GM18861 (cell line): ENCODE measurements at regions not wholly inside any gene's neighbourhood (a gene's known extent, or its start where the extent isn't known, plus 50 kb on each side); places are given as distances from the start of the nearest gene placed in this dataset.
A peak's percentile ranks its signal among the peaks of the same experiment; 100 is the strongest.

Experiments used
- ATAC-seq: cut with Tn5 transposase; IDR thresholded peaks from one replicate; pipeline ENCODE4 v1.9.1; 2021; ENCODE audit not compliant: unreplicated experiment

- ATAC-seq = no peak
Observed at GRCh38 chr3:9301091-9301490, 51.6 kb upstream of the SRGAP3 start.

- ATAC-seq = no peak
Observed at GRCh38 chr3:9301798-9302197, 52.4 kb upstream of the SRGAP3 start.

GRCh38 chr3:9302425-9303181 is 53.2 kb upstream of the SRGAP3 start:
- peak; percentile 67 for ATAC-seq

- no peak for ATAC-seq
Observed at GRCh38 chr3:9308298-9308990, 54.4 kb upstream of the THUMPD3 start.

GRCh38 chr3:9310043-9310442 is 52.8 kb upstream of the THUMPD3 start:
- no peak for ATAC-seq

- ATAC-seq = no peak
Observed at GRCh38 chr3:9311228-9311627, 51.6 kb upstream of the THUMPD3 start.
